Fibroblast of villous mesenchyme (primary cell): ENCODE measurements at regions not wholly inside any gene's neighbourhood (a gene's known extent, or its start where the extent isn't known, plus 50 kb on each side); places are given as distances from the start of the nearest gene placed in this dataset.

Experiments used
- DNase-seq: peaks from one replicate; pipeline ENCODE4 v3.0.0-alpha.2; 2010; ENCODE audit warnings: low read depth
- H3K4me3 ChIP-seq: 2 replicates; pipeline ENCODE4 v1.5.1; 2011; ENCODE audit warnings: low read depth, mild to moderate bottlenecking, low read length
- CTCF ChIP-seq: IDR thresholded peaks from 2 replicates; pipeline ENCODE4 v1.5.1; 2012; ENCODE audit warnings: low read depth, mild to moderate bottlenecking, low read length; ENCODE audit not compliant: insufficient read depth

- TF ChIP-seq CTCF: no peak
- no peak overlapping the region for H3K4me3 ChIP-seq
- no peak for DNase-seq
These were observed 222.8 kb downstream of the PCDH20 start for GRCh38 chr13:61192826-61193225.

GRCh38 chr13:61188057-61188456 is 227.6 kb downstream of the PCDH20 start:
- TF ChIP-seq CTCF: no peak
- DNase-seq: no peak
- no peak overlapping the region for H3K4me3 ChIP-seq

GRCh38 chr13:61187471-61187870 is 228.2 kb downstream of the PCDH20 start:
- no peak for TF ChIP-seq CTCF
- no peak for DNase-seq
- H3K4me3 ChIP-seq: no peak overlapping the region

GRCh38 chr13:61183670-61184069 is 232.0 kb downstream of the PCDH20 start:
- no peak for DNase-seq
- no peak for TF ChIP-seq CTCF
- no peak overlapping the region for H3K4me3 ChIP-seq

GRCh38 chr13:61180234-61180633 is 235.4 kb downstream of the PCDH20 start:
- H3K4me3 ChIP-seq: no peak overlapping the region
- DNase-seq: no peak
- TF ChIP-seq CTCF: no peak

- TF ChIP-seq CTCF: no peak
- DNase-seq: no peak
- H3K4me3 ChIP-seq: no peak overlapping the region
These were observed 235.9 kb downstream of the PCDH20 start for GRCh38 chr13:61179741-61180140.

- DNase-seq: no peak
- H3K4me3 ChIP-seq: no peak overlapping the region
- TF ChIP-seq CTCF: no peak
These were observed 244.8 kb downstream of the PCDH20 start for GRCh38 chr13:61170856-61171255.
